MCF 10A (cell line): ENCODE measurements at regions not wholly inside any gene's neighbourhood (a gene's known extent, or its start where the extent isn't known, plus 50 kb on each side); places are given as distances from the start of the nearest gene placed in this dataset.
A peak's percentile ranks its signal among the peaks of the same experiment; 100 is the strongest.

Source experiments
- BruUV-seq: library from RNA; stranded (reverse); fragments of 400-500 nt; replicated peaks from 2 replicates; lab custom pipeline; 2021; lab: Mats Ljungman, UMichigan
- CTCF ChIA-PET: fragments of 300-600 bp; sonication (Branson Sonifier 250); formaldehyde crosslinking; extraction: SDS; loops from one replicate; lab custom pipeline; 2021; ENCODE audit warnings: antibody characterized with exemption, inconsistent platforms; lab: Yijun Ruan, JAX
- POLR2A ChIA-PET: fragments of 300-600, 350-650 bp; sonication (Branson Sonifier 250); formaldehyde crosslinking; extraction: SDS; loops from one replicate; lab custom pipeline; 2020; ENCODE audit warnings: antibody characterized with exemption, inconsistent platforms; lab: Yijun Ruan, JAX
- DNase-seq: peaks from one replicate; pipeline ENCODE4 v3.0.0-alpha.2; 2018; ENCODE audit not compliant: unreplicated experiment
- H3K27ac Mint-ChIP-seq: one replicate; pipeline ENCODE4 v1.8.0; 2022; ENCODE audit warnings: mild to moderate bottlenecking, low read depth, mixed read lengths; ENCODE audit not compliant: unreplicated experiment
- H3K27me3 Mint-ChIP-seq: one replicate; pipeline ENCODE4 v1.8.0; 2022; ENCODE audit warnings: mixed read lengths; ENCODE audit not compliant: insufficient read depth, unreplicated experiment
- H3K36me3 Mint-ChIP-seq: one replicate; pipeline ENCODE4 v1.8.0; 2022; ENCODE audit warnings: mild to moderate bottlenecking, moderate library complexity, mixed read lengths; ENCODE audit not compliant: insufficient read depth, unreplicated experiment
- H3K4me1 Mint-ChIP-seq: one replicate; pipeline ENCODE4 v1.8.0; 2022; ENCODE audit warnings: mixed read lengths; ENCODE audit not compliant: insufficient read depth, unreplicated experiment
- H3K4me3 Mint-ChIP-seq: one replicate; pipeline ENCODE4 v1.8.0; 2022; ENCODE audit warnings: mild to moderate bottlenecking, moderate library complexity, mixed read lengths; ENCODE audit not compliant: unreplicated experiment
- H3K9me3 Mint-ChIP-seq: one replicate; pipeline ENCODE4 v1.8.0; 2022; ENCODE audit warnings: mixed read lengths; ENCODE audit not compliant: unreplicated experiment
- CTCF ChIP-seq: fragments of 200-600 bp; IDR thresholded peaks from one replicate; pipeline ENCODE4 v1.8.0; 2022; ENCODE audit warnings: antibody characterized with exemption, mild to moderate bottlenecking; ENCODE audit not compliant: unreplicated experiment
- intact Hi-C: fragments of 100-400 bp; cut with micrococcal nuclease; formaldehyde crosslinking; loops from 2 replicates; pipeline ENCODE4 v1.14.1; 2022

GRCh38 chr2:129876541-129876940 lies 102.9 kb upstream of the RAB6C start:
- no peaks in the 10 kb centered on the region for H3K36me3 Mint-ChIP-seq
- TF ChIP-seq CTCF = no peak
- peaks cover 6% of the 10 kb centered on the region for H3K4me1 Mint-ChIP-seq
- DNase-seq = no peak
- no peaks in the 10 kb centered on the region for H3K9me3 Mint-ChIP-seq
- POLR2A ChIA-PET = interaction anchor here (0.6 to 1.2 kb wide), 6 partner anchors 9 to 1570 kb away, joined by 3 to 4 read pairs (median 3); no protein-coding TSS in a partner anchor
- CTCF ChIA-PET = interaction anchor here (0.7 to 2.6 kb wide), 3 partner anchors 16 to 50 kb away, joined by 3 to 10 read pairs (median 3); no protein-coding TSS in a partner anchor
- H3K27ac Mint-ChIP-seq = peak overlapping the region; percentile 3
- peak overlapping the region; percentile 84 for H3K4me3 Mint-ChIP-seq
- intact Hi-C loops = no loop called here
- BruUV-seq = no TSS peak
- no peaks in the 10 kb centered on the region for H3K27me3 Mint-ChIP-seq

GRCh38 chr2:129877289-129877741 lies 102.2 kb upstream of the RAB6C start:
- no TSS peak for BruUV-seq
- TF ChIP-seq CTCF = no peak
- Mint-ChIP-seq H3K36me3 (no peaks in the 10 kb centered on the region), H3K27ac (no peak overlapping the region), H3K4me1 (peaks cover 6% of the 10 kb centered on the region), H3K4me3 (peak overlapping the region; percentile 84), H3K27me3 (no peaks in the 10 kb centered on the region), H3K9me3 (no peaks in the 10 kb centered on the region)
- peak; percentile 80 for DNase-seq
- intact Hi-C loops = no loop called here
- POLR2A ChIA-PET = interaction anchor here (0.6 to 1.2 kb wide), 5 partner anchors 8 to 1571 kb away, joined by 3 to 4 read pairs (median 3); no protein-coding TSS in a partner anchor
- CTCF ChIA-PET = interaction anchor here (0.7 to 2.6 kb wide), 2 partner anchors 27 to 50 kb away, joined by 3 to 10 read pairs; no protein-coding TSS in a partner anchor

GRCh38 chr2:129877795-129878775 lies 101.4 kb upstream of the RAB6C start:
- Mint-ChIP-seq H3K9me3 (no peaks in the 10 kb centered on the region), H3K36me3 (no peaks in the 10 kb centered on the region), H3K4me1 (peaks cover 6% of the 10 kb centered on the region), H3K4me3 (peak overlapping the region; percentile 84), H3K27ac (no peak overlapping the region), H3K27me3 (no peaks in the 10 kb centered on the region)
- intact Hi-C loops = no loop called here
- ChIA-PET POLR2A (interaction anchor here (1.1 kb wide), 1 partner anchor 18 kb away, joined by 3 read pairs; no protein-coding TSS in a partner anchor), CTCF (no interaction called here)
- BruUV-seq = no TSS peak
- no peak for TF ChIP-seq CTCF
- peak; percentile 9 for DNase-seq

- CTCF ChIA-PET = interaction anchor here (0.7 kb wide), 1 partner anchor 1250 kb away, joined by 3 read pairs; no protein-coding TSS in a partner anchor
- H3K4me1 Mint-ChIP-seq = peaks cover 6% of the 10 kb centered on the region
- H3K27me3 Mint-ChIP-seq = no peaks in the 10 kb centered on the region
- no peaks in the 10 kb centered on the region for H3K9me3 Mint-ChIP-seq
- H3K36me3 Mint-ChIP-seq = no peaks in the 10 kb centered on the region
- BruUV-seq = no TSS peak
- no peak for DNase-seq
- no peak overlapping the region for H3K4me3 Mint-ChIP-seq
- no peak overlapping the region for H3K27ac Mint-ChIP-seq
- TF ChIP-seq CTCF = no peak
- POLR2A ChIA-PET = no interaction called here
- intact Hi-C loops = no loop called here
Observed at GRCh38 chr2:129879614-129880180, 99.8 kb upstream of the RAB6C start.
